ENCODE measurements at regions not wholly inside any gene's neighbourhood (a gene's known extent, or its start where the extent isn't known, plus 50 kb on each side); places are given as distances from the start of the nearest gene placed in this dataset.

DNA sequence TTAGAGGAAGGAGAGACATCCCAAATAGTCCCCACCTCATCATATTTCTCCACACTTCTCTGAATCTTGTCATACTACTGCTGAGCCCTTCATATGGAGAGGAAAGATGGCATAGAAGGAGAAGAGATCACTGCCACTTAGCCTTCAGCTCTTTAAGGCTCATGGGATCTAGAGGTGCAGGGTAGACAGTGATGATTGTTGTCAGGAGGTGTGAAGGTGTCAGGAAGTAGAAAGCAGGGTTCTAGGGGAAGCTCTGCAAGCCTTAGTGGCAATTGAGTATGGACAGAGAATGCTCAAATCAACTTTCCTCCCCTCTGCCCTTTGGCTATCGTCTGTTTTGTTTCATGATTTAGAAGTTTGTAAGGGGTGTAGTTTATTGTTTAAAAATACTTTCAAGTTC is 505.7 kb downstream of the ZNF608 start:
- TF ChIP-seq CTCF (conservative IDR thresholded peaks at IDR 0.05 in 1 of 2, IDR thresholded peaks at IDR 0.05 in 1 of 2; ENCODE audit: low read depth in 1 of 2, low read length in 2 of 2), result no peak
- no peak for TF ChIP-seq EZH2 (IDR thresholded peaks at IDR 0.05; ENCODE audit: low read length, missing control alignments)

Data from fibroblast of lung (primary cell).